Brain pericyte (primary cell): ENCODE measurements at regions not wholly inside any gene's neighbourhood (a gene's known extent, or its start where the extent isn't known, plus 50 kb on each side); places are given as distances from the start of the nearest gene placed in this dataset.

Source experiments
- DNase-seq: peaks from one replicate; pipeline ENCODE4 v3.0.0-alpha.2; 2012; ENCODE audit warnings: low read depth, low spot score

DNA sequence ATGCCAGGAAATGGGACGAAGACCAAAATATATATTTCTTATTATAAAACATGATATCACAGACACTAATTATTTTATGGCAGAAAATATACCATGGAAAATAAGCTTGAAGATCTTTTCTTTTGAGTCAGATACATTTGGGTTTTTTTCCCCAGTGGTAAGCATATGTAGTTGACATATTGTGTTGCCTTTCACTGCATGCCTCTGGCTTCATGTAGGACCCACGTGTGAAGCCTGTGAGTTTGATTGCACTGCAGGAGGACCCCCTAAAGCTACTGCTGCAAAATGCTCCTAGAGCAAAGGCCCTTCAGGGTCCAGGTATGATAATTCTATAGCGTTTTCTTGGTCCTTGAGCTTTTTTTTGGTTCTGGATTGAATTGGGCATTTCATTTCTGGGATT, 190.7 kb upstream of the KIRREL3 start:
- DNase-seq = no peak

DNA sequence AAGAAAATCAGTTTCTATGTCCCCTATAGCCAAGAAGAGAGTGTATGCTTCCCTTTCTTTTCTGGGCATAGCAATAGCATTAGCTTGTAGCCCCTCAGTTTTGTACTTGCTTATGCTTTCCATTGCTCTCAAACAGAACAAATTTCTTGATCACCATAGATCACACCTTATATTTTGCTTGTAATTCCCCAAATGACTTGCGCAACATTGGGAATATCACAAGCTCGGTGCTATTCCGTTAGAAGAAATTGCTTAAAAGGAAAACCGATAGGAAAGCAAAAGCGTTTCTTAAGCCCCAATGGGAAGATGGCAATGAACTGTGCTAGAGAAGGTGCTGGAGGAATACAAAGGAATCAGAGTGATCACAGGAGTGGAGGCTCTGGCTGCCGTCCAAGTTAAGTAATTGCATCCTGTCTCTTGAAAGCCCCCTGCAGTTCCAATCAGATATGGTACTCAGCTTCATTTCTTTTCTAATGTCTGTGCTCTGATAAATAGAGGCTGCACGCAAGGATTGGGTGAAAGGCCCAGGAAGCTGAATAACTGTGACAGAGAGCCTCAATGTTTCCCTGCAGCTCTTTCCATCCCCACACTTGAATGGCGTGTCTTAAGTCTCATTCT, 182.1 kb upstream of the KIRREL3 start:
- no peak for DNase-seq

DNA sequence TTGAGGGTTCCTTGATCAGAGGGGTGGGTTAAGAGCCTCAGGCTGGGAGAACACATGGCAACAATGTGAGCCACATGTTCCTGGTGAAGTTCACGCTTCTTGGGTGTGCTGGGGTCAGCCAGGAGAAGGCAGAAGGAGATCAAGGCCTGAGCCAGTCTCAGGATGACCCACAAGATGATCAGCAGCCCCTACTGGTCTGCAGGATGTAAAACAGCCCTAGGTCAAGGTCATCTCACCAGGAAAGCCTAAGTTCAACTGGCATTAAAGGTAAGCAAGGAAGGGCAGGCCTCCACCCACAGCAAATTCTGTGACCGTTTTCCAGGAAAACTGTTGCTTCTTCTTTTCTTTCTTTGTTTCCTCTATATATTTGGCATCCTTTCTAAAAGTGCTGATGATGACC, 156.7 kb upstream of the KIRREL3 start:
- DNase-seq = no peak

DNA sequence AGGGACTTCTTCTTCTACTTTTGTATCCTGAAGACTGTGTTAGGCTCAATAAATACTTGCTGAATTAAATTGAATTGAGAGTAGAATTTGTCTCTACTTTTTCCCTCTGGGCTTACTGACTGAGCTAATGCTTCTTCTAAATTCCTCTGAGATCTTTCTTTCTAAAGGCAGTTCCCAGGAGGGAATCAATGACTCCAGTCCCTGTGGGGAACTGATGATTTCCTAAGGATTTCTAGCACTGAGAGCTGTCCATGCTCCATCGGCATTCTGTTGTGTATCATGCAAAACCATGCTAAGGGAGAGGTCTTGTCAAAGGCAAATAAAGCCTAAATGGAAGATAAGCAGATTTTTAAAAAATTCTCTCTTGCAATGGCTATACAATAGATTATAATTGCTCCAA, 148.8 kb upstream of the KIRREL3 start:
- DNase-seq = no peak

DNA sequence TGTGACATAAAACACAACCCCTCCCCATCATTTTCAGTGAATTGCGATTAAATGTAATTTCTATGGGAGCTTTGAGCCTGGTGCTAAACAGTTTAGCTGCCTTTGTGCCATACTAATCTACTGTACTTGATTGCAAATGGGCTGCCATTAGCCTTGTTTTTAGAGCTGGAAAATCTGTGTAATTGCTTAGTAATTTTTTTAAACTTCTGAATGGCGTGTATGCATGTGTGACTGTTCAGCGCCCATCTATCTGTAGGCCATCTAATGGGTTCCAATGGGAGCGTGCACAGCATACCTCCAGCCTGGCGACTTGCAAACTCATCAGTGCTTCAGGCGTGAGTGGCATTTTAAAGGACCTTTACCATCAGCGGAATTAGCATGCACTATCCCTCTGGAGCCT, 142.7 kb upstream of the KIRREL3 start:
- DNase-seq = no peak

DNA sequence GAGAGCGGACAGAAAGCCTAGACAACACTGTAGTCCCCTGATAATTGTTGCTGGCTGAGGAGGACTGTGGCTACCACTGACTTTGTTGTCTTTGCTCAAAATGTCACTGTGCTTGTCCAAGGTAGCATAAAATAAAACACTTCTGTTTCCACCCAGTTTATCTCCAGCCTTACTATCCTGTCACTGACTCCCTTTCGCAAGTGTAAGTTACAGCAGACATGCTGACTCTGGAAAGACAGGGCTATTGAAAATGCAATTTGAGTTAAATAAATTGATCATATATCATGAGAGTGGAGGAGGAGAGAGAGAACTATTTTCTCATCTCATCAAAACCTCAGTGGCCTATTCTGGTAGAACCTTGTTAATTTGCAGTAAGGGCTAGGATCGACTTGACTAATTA, 138.0 kb upstream of the KIRREL3 start:
- no peak for DNase-seq

DNA sequence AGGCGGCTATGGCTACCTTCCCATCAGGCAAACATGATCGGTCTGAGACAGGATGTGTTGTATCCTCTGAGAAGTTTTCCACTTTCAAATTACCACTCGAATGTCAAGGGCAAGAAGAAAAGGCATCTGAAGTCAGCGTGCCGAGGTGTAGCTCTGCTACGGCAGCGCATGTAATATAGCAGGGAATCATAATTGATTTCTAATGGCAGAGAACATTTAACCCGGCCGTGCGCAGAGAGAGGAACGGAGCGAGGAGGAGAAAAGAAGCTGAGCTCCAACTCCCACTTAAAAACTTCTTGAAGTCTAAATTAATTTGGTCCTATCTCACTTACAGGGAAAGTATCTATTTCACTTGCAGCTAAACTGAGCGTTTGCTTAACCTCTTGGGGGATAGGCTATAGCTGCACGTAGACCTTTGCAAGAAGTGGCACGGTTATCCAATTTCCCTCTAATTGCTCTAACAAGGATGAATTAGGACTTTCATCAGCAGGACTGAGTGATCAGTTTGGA, 137.3 kb upstream of the KIRREL3 start:
- DNase-seq = no peak

DNA sequence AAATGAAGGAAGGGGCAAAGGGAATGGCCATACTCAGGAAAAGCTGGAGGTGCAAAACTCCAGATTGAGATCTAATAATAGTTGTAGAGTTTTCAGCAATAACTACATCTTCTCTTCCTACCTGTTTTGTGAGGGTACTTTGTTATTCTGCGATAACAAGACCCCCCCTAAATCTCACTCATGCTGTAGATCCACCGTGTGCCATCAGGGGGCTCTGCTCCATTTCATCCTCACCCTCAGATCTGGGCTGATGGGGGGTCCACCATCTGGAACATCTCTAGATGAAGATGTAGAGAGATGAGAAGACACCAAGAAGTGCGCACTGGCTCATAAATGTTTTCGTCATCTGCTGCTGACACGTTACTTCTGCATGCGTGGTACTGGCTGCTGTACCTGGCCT, 135.9 kb upstream of the KIRREL3 start:
- no peak for DNase-seq

DNA sequence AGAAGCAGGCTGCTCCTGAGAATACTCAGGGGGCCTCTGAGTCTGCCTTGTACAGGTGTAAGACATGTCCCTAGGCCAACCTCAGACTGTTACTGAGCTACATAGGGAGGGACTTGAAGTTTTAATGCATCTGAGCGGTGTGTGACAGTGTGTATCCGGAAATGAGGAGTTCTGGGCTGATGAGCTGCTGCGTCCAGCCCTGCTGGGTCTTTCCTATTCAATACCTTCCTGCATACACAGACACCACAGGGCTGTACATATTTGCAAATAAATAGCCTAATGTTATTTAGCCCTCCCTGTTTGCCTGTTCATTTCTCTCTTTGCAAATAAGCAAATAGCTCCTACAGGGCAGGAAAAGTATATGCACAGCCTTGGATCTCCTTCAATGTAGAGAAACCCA, 134.7 kb upstream of the KIRREL3 start:
- no peak for DNase-seq

DNA sequence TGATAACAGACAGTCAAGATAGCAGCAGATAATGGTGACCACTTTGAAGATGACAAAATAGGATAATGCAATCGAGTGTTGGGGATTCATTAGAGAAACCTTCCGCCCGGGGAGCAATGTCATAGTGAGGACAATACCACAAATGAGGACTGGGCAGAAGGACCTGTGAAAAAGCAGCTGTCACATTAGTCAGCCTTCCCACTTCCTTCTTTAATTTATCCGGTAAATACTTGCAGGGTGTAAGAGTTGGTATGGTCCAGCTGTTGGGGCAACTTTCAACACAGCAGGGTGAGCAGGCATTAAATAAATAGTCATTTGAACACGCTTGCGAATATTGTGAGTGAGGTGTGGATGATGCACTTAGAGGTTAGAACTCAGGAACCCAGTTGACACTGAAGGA, 132.5 kb upstream of the KIRREL3 start:
- DNase-seq = no peak

DNA sequence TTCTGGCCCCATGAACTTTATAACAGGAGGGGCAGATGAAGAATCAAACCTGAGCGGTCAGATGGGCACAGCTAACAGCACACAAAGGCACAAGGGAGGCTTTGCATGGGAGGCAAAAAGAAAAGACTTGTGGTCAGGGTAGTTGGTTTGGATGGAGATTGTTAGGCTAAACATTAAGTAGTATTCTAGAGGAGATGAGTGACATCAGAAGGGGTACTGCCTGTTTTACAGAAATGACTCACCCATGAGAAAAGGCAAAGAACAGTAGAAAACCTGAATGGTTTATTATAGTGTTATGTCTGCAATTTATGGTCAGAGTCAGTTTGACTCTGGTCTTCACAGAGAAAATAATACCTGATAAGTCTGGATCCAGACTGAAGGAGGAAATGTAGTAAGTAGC, 129.8 kb upstream of the KIRREL3 start:
- no peak for DNase-seq

DNA sequence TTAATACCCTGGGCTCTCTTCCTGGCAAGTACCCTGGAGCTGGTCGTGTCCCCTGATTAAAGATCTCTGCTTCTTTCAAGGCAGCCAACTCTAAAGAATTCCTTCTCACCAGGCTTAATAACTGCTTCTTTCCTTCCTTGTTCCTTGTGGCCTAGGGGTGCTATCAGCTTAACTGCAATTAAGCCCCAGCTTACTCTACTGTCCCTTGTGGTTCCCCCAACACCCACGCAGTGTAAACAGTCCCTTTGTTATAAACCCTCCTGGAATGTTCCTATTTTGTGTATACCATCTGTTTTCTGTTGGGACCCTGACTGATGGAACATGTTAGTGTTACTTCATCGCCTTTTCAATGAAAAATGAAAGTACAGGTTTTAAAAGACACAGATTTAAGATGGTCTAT, 126.4 kb upstream of the KIRREL3 start:
- DNase-seq = no peak

DNA sequence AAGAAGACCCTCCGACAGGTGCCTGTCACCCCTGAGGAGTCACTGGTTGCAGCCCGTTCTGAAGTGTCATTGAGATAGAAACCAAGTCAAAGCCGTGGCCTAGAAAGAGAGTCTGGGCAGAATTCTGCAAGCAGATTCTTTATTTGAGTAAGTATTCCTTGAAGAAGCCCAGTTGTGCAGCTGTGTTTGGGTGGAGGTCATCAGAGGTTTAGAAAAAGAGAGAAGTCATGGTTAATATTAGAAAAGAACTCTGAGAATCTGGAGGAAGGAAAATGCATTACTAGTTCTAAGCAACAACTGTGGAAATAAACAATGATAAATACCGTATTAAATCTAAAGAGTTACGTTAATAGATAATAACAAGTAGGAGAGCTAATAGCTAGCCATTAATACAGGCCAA, 118.8 kb upstream of the KIRREL3 start:
- DNase-seq = no peak

DNA sequence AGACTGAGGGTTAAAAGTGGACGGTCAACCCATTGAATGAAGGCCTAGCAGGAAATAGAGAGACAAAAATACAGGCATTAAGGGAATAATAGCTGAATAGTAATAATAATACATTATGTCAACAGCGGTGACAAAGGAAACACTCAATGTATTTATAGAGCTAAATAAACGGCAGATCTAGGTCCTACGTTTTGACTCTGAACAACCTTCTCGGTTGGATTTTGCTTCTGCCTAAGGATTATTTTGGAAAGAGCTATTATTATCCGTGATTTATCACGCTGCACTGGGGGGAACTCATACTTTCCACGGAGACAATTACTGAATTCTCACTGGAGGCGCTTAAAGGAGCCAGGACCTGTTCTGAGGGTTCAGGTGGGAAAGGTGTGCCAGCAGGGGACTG, 118.2 kb upstream of the KIRREL3 start:
- no peak for DNase-seq

DNA sequence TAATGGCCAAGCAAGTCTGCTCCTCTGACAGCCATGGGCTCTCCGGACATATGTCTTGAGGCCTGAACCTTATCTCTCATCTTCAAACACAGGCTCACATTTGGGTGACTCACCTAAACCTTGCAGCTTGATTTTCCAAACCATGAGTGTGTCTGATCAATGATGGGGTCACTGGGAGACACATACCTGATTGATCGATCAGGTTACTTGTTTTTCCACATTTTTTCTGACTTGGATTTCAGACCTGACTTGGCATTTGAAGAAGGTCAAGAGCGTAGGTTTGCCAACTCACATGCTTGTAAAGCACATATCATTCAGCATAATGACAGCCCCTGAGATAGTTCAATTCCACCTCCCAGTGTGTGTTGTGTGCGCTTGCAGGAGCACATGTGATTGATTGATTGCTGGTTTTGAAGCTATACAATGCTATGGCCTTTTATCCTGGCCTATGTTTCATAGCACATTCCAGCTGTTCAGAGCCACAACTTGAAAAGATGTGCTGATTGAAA, 116.7 kb upstream of the KIRREL3 start:
- no peak for DNase-seq

DNA sequence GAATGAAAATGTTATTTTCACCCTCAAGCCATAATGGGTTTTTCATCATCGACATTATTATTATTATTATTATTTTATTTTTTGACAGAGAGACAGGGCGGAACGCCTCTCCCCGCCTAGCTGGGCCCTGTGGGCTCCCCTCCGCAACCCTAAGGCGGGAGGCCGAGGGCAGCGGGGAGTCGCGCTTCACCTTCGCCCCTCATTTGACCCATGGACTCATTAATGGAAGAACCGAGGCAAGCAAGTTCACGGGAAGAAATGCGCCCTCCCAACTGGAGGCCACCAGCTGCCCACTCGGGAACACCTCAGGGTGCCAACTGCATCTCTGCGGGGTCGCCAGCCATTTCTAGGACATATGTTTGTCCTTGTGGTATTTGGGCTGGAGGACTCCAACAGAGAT, 115.3 kb upstream of the KIRREL3 start:
- DNase-seq = no peak

DNA sequence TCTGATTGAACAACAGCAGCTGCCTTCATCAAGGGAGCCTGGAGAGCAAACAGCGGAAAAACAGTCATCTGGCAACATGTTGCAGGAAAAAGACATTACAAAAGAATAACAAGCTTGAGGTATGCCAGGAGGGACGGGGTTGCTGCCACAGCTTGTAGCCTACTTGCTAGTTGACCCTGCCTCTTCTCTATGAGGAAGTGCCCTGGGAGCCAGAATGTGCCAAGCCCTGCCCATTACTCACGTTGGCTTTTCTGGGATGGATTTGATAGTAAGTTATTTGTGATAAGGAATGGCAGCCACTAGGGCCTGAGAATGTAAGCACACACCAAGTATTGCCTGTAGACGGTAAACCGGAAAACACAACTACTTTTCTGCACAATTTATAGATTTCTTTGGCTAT, 113.5 kb upstream of the KIRREL3 start:
- DNase-seq = no peak

DNA sequence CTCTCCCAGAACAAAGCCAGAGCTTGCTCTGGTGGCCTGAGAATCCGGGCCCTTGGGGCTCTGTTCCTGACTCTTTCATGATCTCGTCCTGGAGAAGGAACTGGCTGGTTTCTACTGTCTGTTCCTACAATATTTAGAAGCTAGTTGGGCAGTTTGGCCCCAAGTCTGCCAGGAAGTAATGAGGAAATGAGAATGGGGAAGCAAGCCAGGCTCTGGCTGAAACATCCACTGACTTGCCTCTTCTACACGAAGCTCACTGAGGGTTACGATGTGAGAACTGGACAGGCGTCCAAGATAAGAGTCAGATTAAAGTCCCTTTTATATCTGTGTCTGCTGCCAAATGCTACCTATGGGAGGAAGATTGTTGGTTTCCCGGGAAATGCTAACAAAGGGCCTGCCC, 110.0 kb upstream of the KIRREL3 start:
- DNase-seq = no peak

DNA sequence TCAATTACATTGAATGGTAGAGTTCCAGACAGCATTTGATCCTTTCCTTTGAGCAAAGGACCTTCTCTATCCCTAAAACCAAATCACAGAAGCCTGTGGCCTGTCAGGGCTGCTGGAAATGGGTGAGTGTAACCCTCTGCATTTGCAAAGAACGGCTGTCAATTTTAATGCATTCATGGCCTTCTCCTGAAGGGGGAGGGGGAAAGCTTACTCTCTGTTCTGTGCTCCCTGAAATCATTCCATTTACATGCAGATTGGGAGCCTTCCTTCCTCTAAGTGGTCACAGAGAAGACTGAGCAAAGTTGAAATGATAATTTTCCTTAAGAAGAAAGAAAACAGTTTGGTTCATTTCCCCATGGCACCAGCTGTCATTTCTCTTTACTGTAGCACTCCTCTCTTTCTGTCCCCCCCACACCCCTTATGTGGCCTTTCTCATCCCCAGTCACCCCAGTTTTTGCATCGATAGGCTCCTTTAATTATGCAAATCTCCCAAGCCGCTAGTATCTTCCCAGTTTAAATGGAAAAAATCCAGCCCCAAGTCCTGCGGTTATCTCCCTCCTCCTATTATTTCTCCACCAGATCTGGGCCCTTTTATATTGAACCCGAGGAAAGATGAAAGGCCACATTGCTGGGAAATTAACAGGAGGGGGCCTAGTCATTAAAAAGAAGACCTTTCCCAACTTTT, 109.4 kb upstream of the KIRREL3 start:
- no peak for DNase-seq

DNA sequence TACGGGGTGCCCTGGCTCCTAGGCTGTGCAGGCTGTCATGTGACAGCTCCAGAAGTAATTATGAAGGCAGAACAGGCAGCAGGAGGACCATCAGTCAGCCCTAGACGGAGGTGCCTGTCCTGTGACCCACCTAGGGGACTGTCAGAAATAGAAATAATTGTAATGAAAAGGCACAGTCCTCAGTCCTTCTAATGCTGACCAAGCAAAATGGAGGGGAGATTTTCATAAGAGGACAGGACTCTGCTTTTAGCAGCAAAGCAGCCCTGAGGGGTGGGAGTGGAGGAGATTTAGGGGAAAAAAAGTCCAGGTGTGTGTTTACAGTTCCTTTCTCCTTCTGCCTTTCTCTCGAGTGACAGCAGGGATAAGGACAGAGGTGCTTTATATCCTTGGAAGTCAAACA, 108.3 kb upstream of the KIRREL3 start:
- DNase-seq = no peak

DNA sequence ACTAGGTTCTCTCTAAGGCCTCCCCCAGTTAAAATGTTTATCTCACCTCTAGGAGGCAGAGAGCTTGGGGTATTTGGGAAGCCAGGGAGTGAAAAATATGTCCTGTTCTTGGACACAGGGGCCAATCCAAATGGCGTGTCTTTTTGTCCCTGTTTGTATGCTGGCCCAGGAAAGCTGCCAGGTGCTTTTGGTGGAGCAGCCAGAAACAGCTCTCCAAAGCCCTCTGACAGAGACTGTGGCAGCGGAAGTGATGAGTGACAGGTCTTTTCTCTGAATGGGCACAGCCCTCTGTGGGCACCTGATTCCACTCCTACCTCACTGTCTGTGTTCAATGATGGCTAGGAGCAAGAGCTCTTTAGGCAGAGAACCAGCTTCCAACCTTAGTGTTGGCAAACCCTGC, 106.4 kb upstream of the KIRREL3 start:
- no peak for DNase-seq

DNA sequence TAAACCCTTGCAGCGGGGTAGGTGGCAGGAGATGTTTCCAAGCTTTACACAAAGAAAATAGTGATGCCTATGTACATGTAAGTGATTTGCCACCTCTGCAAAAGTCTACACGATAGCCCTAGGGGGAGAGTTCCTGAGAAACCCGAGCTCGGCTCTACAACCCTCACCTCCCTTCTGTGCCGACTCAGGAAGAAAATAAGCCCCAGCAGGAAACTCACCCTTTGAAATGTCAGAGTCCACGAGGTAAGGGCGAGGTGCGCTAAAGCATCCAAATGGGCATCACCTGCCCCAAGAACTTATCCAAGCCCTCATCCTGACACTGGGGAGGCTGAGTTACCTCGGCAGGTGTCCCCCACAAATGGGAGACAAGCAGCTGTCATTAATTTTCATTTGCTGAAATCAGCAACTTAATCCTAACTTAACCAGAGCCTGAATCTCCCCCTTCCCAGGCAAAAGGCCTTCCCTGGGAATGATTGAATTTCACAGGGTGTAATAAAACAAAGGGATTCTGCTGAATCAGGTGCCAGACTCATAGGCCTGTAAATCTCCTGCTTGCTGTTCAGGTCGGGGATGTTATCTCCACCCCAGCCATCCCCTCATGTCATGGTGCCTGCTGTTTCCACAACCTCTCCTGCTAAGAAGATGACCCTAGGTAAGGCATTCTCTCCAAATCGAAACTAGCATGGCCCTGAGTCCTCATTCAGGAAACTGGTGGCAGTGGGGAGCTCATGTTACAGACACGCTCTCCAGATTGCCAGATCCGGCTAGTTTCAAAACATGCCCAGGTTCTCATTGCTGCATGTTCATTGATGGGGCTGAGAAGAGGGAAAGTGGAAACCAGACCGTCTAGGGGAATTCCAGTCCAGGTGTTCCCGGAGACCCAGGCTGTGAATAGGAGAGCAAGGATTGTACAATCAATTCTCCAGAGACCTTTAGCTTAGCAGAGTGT, 105.3 kb upstream of the KIRREL3 start:
- no peak for DNase-seq
